ENCODE measurements at regions not wholly inside any gene's neighbourhood (a gene's known extent, or its start where the extent isn't known, plus 50 kb on each side); places are given as distances from the start of the nearest gene placed in this dataset.

DNA sequence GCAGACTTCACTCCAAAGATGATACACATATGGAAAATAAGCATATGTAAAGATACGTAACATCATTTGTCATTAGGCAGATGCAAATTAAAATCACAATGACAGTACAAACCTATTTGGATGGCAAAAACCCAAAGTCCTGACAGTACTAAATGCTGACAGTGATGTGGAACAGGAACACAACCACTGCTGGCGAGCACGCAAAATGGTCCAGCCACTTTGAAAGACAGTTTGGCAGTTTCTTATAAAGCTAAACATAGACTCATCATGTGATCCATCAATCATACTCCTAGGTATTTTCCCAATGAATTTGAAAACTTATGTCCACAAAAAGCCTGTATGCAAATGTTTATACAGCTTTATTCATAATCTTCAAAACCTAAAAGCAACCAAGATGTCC is 200.7 kb downstream of the RAMP3 start:
- no peak for DNase-seq (ENCODE audit: low read depth)

DNA sequence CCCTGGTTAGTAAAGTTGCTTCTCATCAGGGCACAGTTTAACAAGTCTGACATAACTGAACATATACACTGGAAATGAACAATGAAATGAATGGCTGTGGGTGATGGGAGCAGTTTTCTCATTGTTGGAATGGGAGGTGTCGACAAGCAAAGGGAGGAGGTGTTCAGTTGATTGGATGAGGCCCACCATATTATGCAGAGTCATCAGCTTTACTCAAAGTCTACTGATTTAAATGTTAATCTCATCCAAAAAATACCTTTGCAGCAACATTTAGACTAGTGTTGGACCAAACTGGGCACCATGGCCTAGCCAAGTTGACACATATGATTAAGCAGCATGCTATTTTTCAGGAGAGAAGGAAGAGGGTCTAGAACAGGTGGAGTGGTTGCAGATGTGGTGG is 201.7 kb downstream of the RAMP3 start:
- DNase-seq (ENCODE audit: low read depth), result no peak

DNA sequence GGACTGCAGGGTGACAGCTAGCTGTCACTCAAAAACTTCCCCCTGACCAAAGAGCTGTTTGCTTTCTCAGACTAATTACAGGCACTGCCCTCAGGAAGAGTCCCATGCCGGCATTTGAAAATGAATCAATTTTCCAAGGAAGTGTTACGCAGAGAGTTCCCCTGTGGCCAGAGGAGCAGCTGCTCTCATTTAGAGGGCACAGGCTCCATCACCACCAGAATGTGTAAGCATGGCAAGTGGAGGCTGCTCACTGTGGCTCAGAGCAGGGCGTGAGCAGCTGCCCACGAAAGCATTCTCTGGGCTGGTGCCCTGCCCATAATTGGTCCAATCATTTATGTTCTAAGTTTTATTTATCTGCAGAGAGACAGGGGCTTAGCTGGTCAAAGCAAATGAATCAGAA is 202.2 kb downstream of the RAMP3 start:
- no peak for DNase-seq (ENCODE audit: low read depth)

DNA sequence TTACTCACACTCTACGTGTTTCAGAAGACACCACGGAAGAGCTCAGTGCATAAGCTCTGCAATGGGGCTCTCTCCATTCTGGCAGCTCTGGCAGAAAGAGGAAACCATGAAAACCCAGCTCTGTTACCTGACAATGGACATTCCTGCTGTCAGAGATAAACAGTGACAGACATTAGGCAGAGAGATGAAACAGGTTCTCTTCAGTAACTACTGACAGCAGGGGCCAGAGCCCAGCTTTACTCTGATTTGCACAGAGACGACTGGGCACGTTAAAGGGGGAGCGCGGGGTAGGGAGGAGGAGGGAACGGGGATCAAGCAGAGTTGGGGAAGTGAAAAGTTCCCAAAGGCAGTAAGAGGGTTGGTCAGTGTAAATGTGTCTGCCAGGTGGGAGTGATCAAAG is 206.1 kb downstream of the RAMP3 start:
- no peak for DNase-seq (ENCODE audit: low read depth)

DNA sequence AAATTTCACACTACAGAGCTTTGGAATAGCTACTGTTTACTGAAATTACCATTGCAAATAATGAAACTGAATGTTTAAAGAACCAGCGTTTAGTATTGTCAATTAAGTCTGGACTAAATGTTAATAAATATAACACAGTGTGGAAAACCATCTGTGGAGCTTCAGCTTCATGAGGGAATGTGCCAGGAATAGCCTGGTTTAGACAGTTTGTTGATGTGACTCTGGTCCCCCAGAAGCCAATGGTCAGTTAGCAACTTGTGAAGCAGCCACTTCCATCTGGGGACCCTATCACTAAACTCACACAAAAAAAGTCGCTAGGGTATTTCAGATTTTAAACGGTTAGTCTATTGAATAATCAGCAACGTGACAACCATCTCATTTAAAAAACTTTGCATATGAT is 207.8 kb downstream of the RAMP3 start:
- DNase-seq (ENCODE audit: low read depth), result no peak

DNA sequence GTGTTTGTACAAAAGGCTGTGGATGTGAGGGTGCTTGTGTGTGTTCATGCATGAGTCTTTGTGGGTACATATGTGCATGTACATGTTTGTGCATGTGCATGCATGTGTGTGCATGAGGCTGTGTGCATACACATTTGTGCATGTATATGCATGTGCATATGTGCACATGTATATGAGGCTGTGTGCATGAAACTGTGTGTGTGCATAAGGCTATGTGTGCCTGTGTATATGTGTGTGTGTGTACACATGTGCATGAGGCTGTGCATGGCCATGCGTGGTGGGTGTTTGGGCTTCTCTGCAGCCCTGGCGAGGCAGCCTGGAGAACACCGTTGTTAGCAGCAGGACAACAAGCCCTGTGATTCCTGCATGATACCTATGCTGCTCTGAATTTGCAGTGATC is 207.7 kb upstream of the ADCY1 start:
- no peak for DNase-seq (ENCODE audit: low read depth)

DNA sequence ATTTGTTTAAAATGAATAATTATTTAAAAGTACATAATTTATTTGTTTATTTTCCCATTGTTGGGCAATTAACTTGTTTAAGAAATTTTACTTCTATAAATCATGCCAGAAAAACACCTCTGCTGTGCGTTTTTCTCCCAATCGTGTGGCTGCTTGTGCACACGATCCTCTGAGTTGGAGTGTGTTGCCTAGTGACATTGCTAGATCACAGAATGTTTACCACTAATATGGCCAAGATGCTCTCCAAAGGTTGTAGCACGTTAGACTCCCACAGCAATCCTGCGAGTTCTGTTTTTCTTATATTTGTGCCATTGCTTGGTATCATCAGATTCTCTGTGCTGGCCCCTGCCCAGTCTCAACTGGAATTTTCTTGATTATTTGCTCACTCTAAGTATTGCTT is 207.1 kb upstream of the ADCY1 start:
- DNase-seq (ENCODE audit: low read depth), result no peak

DNA sequence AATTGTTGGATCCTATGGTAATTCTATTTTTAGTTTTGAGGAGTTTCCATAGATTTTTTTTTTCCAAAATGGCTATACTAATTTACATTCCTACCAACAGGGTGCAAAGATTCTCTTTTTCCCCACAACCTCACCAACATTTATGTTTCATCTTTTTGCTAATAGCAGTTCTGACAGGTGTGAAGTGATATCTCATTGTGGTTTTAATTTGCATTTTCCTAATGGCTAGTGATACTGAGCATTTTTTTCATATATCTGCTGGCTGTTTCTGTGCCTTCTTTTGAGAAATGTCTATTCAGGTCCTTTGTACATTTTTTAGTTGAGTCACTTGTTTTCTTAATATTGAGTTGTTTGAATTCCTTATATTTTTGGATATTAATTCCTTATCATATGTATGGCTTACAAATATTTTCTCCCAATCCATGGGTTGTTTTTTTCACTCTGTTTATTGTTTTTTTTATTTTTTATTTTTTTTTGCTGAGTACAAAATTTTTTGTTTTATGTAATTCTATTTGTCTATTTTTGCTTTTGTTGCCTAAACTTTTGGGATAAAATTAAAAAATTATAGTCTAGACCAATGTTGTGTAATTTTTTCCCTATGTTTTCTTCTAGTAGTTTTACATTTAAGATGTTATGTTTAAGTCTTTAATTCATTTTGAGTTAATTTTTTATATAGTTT is 205.9 kb upstream of the ADCY1 start:
- DNase-seq (ENCODE audit: low read depth), result no peak

DNA sequence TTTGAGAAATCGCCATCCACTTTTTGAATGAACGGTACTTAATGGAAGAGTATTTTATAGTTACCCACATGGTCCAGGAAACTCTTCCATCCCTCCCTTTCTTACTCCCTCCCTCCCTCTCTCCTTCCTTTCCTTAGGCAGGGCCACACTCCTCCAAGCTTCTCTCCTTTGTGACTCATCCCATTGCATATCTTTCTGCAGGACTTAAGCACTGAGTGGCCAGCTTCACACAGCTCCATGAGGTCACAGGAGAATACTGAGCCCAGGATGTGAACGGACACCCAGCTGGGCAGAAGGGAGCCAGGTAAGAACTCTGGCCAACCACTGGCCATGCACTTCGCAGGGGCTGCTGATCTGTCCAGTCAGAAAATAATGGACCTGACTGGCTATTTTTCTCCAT is 189.7 kb upstream of the ADCY1 start:
- DNase-seq (ENCODE audit: low read depth), result no peak

DNA sequence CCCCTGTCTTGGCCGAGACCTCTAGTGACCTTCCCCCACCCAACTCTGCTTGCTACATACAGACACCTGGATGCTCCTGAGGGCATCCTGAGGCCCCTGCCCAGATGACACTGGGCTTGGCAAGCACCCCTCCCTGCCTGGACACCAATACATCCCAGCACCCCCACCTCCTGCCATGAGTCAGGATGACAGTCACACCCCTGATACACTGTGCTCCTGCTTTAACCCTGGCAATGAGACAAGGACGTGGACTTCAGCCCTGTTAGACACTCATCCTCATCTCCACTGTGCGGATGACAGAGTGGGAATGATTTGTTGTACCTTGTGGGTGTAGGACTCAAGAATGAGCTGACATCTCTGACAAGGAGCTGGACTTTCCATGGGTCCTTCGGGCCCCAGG is 186.3 kb upstream of the ADCY1 start:
- DNase-seq (ENCODE audit: low read depth), result no peak

DNA sequence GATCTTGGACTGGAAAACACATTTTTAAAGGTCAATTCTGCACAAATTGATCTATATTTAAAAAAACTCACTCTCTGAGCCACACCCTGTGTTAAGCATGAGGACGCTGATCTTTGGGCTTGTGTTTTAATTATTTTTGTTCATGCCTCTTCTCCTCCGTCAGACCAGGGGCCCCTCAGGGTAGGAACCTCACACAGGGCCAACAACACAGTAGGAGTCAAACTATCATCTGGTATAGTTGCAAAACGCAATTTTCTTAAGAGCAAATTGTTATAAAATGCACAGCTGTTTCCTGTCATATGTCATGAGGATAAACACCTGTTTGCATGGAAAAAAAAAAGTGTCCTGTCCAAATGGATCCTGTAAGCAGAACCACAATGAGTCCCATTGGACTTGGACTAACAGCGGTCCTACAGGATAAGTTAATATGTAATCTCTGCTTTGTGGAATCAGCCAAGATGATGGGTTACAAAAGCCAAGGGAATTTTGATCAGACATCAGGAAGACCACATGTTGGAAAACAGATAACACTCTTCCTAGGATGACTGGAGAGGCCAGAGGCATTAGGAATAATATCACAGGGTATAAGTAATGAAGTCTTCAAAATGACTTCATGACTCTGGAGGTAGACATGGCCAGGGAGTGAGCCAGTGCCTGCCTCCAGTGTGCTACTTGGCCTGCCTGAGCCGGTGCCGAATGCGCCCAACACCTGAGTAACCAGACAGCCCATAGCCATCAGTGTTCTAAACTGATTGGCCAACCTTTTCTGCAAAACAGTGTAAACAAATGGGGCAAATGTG is 184.9 kb upstream of the ADCY1 start:
- DNase-seq (ENCODE audit: low read depth), result no peak

DNA sequence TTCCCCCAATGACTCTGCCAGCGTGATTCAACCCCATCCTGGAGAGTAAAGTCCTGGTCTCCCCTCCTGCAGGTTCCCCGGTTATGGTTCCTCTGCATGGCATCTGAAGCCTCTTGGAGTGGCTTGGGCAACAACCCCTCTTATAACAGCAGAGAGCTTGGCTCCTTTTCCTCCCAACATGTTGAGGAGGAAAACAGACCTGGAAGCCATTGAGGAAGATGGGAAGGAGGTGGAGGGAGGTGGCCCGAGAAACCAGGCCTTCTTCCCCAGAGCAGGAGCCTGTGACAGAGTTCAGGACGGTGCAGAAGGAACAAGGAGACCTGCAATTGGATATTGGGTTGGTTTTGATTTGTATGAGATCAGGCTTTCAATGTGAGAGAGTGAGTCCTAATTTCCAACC is 184.0 kb upstream of the ADCY1 start:
- DNase-seq (ENCODE audit: low read depth), result no peak

DNA sequence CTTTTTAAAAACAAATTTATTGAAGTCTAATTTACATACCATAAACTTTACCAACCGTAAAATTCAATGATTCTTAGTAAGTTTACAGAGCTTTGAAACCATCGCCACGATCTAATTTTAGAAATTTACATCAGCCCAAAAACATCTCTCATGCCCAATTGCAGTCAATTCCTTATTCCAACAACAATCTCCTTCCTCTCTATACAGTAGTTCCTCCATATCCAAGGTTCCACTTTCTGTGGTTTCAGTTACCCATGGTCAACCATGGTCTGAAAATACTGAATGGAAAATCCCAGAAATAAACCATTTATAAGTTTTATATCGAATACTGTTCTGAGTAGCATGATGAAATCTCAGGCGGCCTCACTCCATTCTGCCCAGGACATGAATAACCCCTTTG is 183.4 kb upstream of the ADCY1 start:
- no peak for DNase-seq (ENCODE audit: low read depth)

DNA sequence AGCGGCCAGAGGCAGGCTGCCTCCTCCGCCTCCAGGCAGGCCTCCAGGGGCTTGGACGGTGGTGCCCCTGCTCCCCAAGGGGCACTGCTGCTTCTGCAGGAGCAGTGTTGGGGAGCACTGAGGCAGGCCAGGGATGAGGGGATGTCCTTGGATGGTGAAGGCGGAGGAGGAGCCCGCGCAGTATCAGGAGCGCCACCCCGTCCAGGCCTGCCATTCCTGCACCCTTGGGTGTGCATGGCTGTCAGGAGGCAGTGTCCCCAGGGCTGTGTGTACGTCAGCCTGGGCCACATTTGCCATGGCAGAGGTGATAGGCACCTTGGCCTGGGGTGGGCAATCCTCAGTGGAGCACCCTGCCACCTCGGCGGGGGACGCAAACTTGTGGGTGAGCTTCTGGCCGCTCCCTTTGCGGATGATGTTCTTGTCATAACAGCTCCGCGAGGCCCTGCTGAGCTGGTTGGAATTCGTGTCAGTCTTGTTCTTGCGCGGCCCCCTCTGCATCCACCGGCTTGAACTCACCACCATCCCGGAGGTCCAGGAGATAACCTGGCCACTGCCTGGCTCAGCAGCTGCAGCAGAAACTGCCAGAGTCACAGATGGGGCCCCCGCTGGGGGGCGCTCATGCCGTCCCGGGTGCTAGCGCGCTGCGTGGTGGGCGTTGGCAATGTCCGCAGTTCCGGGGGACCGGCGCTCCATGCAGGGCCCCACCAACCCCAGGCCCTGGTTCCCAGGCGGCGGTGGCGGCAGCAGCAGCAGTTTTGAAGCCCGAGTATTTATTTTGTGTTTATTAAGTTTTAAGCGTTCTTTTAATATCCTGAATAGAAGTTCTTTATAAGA is 182.3 kb upstream of the ADCY1 start:
- DNase-seq (ENCODE audit: low read depth), result no peak

DNA sequence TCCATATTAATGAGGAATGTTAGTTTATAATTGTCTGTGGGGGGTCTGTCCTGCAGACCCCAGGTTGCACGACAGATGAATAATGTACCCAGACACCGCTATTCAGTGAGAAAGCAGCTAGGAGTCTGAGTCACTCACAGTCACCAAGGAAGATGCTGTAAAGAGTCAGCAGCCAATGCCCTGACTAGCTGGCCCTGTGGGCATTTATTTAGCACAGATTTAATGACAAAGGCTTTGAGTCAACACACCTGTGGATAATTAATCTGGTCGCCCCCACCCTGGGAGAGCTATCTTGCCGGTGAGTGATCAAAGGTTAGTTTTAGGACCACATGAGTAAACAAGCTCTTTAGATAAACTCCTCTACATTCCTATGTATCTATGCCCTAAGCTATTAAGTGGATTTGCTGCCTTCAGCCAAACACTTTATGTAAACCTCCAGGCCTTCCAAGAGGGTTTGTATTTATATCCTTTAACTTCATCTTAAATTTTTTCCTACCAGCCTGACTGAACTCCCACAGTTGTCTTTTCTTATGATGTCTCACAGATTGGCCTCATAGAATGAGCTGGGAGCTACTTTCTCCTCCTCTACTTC is 180.0 kb upstream of the ADCY1 start:
- DNase-seq (ENCODE audit: low read depth), result no peak

DNA sequence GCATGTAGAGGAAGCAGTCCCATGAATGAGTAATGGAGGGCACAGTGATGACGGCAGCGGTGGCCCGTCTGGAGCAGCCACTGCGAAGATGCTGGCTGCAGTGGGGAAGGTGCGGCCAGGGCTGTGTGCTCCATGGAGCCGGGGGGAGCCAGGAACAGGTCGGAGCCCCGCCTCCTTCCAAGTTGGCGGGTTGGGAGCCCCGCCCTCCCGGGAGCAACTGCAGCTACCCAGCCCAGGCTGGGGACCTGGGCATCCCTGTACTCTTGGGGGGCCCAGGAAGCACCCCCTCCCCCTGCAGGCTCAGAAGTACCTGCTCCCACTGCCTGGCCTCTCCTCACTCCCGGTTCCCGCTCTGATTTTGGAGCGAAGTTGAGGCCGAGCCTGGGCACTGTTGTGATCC is 175.1 kb upstream of the ADCY1 start:
- DNase-seq (ENCODE audit: low read depth), result no peak

DNA sequence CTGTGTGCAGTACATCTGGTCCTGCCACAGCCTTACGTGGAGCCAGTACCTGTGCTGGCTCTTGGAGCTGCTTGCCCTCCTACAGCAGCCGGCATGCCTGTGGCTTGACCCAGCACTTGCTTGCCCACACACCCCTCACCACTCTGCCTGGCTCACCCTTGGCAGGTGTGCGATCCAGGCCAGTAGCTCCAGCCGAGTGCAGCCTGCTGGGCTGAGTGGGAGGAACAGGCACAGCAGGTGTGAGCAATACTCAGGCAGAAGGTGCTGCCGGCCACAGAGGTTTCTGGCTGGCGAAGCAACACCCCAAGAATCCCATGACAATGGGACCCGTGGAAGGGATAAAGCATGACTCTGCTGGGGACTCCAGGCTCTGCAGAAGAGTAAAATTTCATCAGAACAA is 173.5 kb upstream of the ADCY1 start:
- no peak for DNase-seq (ENCODE audit: low read depth)

DNA sequence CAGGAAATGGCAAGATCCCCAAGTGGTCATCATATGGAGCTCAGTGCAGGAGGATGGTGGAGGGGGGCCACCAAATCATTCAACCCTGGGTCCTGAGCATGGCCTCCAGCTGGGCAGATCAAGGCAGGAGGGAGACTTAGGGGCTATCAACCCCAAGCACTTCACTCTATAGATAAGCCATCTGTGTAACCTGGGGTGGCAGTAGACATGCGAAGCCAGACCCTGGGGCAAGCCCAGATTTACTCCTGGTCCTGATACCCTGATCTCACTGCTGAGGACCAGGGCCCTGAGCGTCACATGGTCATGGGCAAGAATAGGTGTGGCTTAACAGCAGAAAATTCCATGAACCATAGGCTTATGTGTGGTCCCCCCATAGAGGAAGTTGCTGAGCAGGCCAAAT is 173.0 kb upstream of the ADCY1 start:
- DNase-seq (ENCODE audit: low read depth), result no peak

DNA sequence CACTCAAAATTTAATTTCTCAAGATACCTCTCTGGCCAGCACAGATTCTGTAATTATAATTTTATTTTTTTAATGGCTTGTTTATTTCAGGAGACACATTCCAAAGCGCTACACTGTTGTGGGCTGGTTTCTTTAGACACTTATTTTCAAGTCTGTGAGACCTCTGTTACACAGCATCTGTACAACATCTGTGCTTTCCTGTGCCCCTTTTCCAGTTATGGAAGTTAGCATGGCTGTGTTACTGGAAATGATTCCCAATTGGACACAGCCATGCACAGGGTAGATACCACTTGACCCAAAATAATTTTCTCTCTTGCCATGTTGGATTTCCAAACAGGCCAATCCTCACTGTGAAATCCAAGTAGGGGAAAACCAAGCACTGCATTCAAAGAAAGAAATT is 172.3 kb upstream of the ADCY1 start:
- no peak for DNase-seq (ENCODE audit: low read depth)

DNA sequence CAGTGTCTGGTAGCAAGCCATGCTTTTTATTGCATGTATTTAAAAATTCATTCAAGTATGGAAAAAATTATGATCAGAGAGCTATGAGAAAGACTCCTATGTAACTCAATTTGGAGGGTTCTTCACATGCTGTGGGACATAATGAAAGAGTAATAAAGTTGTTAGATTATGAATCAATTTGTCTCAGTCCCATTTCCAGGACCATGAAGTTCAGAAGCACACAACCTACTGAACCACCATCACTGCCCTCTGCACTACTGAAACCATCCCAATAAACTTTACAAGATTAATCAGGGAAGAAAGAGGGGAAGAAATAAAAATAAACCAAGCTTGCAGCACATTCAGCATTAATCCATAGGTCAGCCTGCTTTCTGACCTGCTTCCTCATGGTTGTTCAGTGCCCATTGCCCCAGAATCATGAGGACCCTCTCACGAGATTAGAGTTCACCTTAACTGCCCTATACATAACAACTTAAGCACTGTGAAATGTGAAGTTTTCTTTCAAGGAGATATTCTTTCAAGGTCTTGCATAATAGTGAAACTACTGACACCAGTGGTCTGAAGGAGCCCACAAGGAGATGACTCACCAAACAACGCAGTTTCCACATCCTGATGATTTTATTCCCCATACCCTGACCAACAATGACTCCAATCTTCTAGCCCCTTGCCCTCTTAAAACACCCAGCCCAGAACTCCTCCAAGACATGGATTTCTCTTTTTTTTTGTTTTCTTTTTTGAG is 171.5 kb upstream of the ADCY1 start:
- no peak for DNase-seq (ENCODE audit: low read depth)

DNA sequence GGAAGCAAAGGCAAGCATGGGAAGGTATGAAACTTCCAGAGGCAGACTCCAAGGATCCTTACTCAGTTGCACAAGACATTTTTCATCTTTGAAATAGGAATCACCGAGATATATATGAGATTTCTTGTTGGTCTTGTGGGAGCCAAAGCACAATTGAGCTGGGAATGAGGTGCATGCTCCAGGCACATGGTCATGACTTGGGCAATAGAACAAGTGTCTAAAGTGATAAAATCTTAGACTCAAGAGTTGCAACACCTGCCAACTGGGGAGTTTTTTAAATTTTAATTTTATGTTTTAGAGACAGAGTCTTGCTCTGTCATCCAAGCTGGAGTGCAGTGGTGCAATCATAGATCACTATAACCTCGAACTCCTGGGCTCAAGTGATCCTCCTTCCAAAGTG is 169.5 kb upstream of the ADCY1 start:
- DNase-seq (ENCODE audit: low read depth), result no peak

Measured in stimulated activated CD8-positive, alpha-beta memory T cell treated with anti-CD3 and anti-CD28 coated beads, Interleukin-12 subunit alpha, Interleukin-12 subunit beta, amount 100 ng/mL, for 1 hour (primary cell).